Gastroesophageal sphincter (tissue), 3 donors: ENCODE measurements at regions not wholly inside any gene's neighbourhood (a gene's known extent, or its start where the extent isn't known, plus 50 kb on each side); places are given as distances from the start of the nearest gene placed in this dataset.

Experiments
- CTCF ChIP-seq, 4 experiments: fragments of 200-600 bp in 2 of 4; fragments of 450-650 bp in 2 of 4; sonication (generic) in 1 of 4; IDR thresholded peaks; one replicate each; pipeline ENCODE4 v1.5.1; 2017 to 2019; ENCODE audit warnings: antibody characterized with exemption in 4 of 4, mild to moderate bottlenecking in 2 of 4, moderate library complexity in 2 of 4
- POLR2A ChIP-seq, 2 donors: fragments of 450-650 bp; IDR thresholded peaks; one replicate each; pipeline ENCODE4 v1.6.1; 2017; ENCODE audit warnings: antibody characterized with exemption in 2 of 2, mild to moderate bottlenecking in 2 of 2, moderate library complexity in 1 of 2
- POLR2AphosphoS5 ChIP-seq: sonication (generic); formaldehyde crosslinking; IDR thresholded peaks from one replicate; pipeline ENCODE4 v1.6.1; 2017; ENCODE audit warnings: antibody characterized with exemption

GRCh38 chr20:60236613-60237012 lies 278.4 kb downstream of the CDH26 start:
- no peak for TF ChIP-seq POLR2A (IDR thresholded peaks at IDR 0.05)
- TF ChIP-seq CTCF (IDR thresholded peaks at IDR 0.05) = no peak
- no peak for TF ChIP-seq POLR2AphosphoS5
